ENCODE measurements at regions not wholly inside any gene's neighbourhood (a gene's known extent, or its start where the extent isn't known, plus 50 kb on each side); places are given as distances from the start of the nearest gene placed in this dataset.
"Not testable (repeated sequence)": the region's sequence is repeated elsewhere in the genome, so short reads cannot be mapped to it uniquely, and the experiment has no call there.

DNA sequence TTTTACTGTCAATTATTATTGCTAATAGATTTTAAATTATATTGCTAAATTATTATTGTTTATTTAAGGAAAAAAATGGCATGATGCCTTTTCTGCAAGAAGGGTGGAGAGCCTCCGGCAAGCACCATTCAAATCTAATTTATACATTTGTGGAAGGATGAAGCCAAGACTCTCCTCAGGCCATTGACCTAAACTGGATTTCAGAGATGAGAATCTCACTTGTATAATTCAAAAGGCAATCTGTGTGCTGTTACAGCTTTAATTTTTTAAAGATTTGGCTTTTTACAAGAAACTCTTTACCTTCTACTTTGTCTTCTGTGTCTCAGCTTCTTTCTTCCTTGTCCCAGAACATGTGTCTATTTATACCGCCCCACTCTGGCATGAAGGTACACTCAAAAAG, 722.5 kb downstream of the ETS1 start:
- no peak for DNase-seq (ENCODE audit: low spot score)

DNA sequence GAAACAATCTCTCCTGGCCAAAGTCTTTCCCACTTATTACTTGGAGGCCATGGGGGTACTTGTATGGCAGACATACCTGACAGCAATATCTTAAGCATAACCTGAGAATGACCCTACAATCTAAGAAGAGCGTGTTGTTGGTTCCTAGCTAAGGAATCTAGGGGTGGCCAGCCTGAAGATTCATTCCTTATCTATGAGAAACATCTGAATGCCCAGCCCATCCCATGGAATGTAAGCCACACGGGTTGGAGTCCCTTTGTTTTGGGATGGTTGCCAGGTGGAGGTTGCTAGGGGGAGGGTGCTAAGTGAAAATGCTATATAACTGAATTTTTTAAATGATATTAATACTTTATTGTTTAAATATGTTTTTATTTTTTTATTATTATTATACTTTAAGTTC, 725.0 kb downstream of the ETS1 start:
- no peak for DNase-seq (ENCODE audit: low spot score)

DNA sequence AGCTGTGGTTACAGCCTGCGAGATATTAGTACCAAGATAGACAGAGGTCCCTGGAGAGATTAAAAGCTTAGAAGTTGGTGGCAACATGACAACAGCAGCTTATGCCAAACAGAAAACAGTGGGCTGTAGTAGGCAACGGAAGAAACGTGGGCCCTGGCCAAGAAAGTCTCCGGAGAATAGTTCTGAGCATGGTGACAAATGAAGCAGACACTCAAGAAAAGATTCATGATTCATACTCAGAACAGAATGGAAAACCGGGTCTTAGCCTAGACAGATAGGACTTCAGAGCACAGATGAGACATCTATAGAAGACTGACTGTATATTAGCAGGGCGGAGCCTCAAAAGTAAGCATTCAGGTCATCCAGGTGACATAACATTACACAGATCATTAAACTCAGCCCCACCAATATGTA, 727.4 kb downstream of the ETS1 start:
- DNase-seq (ENCODE audit: low spot score) = no peak

DNA sequence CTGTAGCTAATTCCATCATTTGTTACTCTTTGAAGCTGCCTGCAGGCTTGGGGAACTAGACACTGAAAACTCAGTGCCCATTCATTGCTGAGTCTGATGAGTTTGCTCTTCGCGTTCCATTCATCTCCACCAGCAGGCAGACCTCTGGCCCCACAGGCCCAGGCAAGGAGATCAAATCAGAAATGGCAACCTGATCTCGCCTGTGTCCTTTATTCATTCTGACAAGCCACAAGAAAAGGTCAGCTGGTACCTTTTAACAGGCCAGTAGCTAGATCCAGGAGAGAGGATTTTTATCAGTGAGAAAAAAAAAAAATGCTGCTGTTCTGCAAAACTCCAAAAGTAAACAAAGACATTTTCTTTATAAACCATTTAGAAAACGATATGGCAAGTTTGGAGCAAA, 742.5 kb downstream of the ETS1 start:
- peak; percentile 5 for DNase-seq (ENCODE audit: low spot score)

DNA sequence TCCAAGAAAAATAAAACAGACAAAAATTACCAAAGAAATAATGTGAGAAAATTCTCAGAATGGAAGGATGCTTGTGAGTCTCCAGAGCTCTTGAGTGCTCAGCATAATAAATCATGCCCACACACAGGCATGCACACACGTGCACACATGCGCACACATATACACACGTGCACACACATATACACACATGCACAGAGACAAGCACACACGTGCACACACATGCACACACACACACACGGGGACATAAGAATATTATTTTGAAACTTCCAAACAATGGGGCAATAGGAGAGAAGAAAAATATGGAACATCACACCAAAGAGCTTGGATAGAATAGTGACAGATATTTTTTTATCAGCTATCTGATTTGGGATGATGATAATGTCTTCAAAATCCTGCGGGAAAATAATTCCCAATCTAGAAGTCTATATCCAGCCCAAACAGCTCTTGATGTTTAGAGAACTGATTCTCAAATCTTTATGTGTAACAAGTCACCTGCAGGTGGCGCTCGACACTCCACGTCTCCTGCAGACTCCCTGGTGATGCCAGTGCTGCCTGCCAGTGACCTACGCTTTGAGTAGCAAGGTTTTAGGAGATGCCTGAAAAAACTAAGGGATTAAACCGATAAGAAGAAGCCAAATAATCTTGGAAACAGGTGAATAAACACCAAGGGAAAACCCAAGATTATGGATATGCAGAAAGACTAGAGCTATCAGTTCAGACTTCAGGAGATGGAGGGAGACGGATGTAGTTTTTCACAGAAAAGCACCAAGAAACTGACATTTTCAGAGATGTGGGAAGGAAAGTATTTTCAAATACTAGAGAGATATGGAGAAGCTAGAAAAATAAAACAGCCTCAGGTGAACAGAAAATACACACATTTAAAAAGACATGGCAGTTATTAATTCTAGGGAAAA, 743.6 kb downstream of the ETS1 start:
- DNase-seq (ENCODE audit: low spot score) = peak; percentile 88

DNA sequence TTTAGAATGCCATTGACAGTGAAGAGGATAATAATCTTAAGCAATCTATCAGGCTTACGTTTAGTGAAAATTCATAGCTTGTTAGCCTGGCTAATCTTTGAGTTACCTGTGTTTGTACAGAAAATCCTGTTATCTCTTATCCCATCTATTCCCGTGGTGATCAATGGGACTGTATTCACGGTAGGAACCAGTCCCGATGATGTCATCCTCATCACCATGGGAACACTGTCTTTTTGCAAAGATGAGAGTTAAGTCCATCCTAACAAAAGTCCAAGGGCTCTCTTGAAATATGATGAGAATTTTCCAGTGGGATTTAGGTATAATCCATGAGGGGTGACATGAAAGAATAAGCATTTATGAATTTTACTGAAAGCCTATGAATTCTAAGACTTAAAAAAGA, 762.2 kb downstream of the ETS1 start:
- no peak for DNase-seq (ENCODE audit: low spot score)

DNA sequence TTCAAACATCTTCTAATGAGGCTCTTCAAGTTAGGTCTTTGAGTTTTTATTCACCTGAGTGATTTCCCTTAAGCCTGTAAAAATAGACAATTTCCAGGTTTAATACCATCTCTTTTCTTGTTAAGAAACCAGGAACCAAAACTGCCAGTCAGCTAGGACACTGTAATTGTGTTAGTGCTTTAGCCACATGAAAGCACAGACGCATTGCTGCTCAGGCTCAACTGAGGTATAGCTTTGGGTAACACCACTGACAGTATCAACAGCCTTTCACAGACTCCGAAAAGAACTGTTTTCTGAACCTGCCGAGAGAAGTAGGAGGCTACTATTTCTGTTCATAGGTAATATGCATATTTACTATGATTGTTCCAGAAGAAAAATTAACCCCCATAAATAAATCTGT, 768.7 kb downstream of the ETS1 start:
- no peak for DNase-seq (ENCODE audit: low spot score)

DNA sequence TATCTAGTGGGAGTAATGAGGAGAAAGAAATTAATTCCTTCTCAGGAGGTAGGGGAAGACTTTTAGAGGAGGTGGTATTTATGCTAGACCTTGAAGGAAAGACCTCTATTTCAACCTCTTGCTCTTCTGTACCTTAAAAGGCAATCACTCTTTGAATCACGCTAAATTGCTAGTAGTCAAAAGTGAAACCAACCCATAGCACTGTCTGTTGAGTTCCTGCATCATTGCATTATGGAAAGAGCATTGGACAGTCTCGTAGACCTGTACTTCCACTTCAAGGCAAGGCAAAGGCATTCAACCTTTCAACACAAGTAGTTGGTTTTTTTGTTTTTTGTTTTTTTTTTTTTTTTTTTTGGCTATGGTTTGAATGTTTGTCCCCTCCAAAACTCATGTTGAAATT, 770.4 kb downstream of the ETS1 start:
- DNase-seq (ENCODE audit: low spot score) = no peak

DNA sequence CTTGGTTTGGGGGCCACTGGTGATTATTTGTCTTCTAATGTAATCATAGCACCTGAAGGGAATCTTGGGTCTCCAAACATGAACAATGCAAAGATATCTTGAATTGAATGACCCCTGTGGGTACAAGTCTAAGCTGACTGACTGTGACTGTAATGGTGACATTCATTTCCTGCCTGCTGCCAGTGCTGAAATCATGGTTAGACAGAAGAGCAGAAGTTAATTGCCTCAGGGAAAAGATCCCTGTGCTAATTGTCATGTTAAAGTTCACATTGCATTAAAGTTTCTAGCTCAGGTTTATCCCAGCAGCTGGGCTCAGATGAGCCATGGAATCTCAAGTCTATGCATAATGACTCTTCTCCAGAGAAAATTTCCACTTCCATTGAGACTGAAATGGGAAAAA, 772.0 kb downstream of the ETS1 start:
- DNase-seq (ENCODE audit: low spot score) = no peak

DNA sequence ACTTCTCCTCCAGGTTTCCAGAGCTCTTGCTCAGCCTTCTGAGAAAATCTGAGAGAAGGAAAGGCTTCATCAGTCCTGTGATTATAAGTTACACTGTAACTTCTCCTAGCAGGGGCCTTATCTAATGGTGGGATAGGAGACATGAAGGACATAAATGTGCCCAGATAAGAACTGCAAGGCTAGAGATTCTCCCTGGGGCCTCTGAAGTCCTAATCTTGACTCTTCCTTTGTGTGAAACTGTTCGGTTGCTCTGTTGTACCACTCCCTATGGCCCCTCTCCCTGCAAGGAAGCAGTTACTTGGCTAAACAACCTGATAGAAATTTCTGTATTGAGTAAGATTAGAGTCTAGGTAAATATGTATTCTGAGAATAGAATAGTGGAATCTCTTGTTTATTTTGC, 780.9 kb downstream of the ETS1 start:
- DNase-seq (ENCODE audit: low spot score) = no peak

DNA sequence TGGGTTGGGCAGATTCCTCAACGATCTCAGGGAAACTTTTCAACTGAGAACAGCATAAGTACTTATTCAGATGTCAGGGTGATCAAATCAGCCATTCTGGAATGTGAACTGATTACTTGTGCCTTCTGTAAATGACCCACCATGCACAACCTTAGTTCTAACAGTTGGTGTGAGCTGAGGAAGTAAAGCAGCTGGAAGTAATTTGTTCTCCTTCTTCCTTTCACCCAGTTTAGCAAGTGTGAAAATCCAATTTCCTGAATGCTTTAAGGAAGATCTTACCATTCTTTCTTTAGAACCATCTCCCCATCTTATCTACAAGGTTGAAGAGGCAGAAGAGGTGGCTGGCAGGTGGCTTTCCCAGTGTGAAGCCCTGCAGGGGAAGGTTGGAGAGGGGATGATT, 781.6 kb downstream of the ETS1 start:
- DNase-seq (ENCODE audit: low spot score) = no peak

DNA sequence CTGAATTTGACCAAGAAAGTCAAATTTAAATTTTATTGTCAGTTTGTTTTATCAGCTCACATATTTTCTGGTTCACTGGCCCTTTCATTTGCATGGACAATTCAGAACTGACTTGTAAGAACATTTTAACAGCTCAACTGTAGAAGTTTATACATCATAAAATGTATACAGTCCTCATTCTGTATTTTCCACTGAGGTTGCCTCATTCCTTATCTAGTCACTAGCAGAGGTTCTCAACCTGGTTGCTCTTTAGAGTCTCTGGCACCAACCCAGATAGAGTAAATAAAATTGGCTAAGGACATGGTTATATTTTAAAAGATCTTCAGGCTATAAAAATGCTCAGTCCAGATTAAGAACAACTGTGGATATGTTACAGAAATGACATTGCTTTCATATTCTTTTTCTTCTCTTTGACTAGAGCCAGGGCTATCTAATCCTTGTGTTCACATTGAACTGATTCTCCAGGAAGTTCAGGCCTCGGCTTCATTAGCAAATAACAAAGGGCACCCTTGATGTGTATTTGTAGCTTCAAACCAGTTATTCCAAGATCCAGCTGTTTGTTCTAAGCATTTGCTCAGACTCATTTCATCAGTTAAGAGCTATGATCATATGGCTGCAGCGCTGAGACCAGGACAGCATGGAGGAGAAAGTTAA, 782.5 kb downstream of the ETS1 start:
- DNase-seq (ENCODE audit: low spot score) = no peak

DNA sequence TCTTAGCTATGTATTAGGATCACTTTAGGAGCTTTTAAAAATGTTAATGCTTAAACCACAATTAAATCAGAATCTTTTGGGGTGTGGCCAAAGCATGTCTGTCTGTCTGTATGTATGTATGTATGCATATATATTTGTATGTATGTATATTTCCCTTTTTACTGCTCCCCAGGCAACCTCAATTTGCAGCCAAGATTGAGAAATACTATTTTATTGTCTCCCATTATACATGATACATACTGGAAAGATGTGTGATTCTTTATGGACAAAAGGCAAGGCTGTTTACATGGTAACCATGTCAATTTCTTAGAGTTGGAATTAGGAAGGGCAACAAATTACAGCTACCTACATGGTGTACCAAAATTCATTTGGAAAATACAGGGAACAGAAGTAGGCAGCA, 783.6 kb downstream of the ETS1 start:
- DNase-seq (ENCODE audit: low spot score) = no peak

DNA sequence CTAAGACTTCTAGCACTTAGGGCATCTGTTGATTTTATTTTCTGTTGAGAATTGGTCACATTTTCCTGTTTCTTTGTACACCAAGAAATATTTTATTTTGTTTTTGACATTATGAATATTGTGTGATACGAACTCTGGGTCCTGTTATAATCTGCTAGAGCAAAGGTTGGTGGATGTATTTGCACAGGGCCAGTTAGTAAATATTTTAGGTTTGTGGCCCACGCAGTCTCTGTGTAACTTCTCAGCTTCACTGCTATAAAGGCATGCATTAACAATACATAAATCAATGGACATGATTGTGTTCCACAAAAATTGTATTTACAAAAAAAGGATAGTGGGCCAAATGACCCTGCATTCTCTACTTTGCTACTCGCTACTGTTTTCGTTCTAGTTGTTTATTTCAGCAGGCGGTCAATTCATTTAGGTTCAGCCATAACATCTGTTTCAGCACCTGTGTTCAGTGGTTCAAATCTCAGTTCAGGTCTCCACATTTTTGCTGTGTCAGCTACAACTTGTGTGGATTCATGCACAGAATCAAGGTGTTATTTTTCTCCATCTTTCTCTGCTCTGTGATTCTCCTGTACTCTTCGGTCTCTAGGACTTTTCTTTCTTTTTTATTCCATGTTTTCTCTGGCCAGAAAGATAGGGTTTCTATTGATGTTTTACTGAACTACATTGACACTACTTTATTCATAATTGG, 786.2 kb downstream of the ETS1 start:
- no peak for DNase-seq (ENCODE audit: low spot score)

DNA sequence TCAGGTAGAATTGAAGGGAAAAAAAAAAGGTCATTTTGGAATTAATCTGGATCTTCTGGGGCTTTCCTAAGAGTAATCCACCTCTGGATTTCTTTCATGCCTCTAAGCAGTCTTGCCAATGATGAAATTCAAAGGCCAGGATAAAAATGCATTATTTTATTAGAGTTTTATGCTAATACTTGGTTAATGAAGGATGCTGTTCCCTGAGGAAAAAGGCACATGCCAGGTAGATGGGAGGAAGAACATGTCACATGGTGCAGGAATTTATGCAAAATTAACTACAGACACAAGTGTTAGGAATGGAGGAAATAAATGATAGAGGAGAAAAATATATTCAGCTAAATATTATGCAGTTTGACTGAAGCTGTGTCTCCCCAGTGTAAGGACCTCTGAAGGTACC, 792.0 kb downstream of the ETS1 start:
- no peak for DNase-seq (ENCODE audit: low spot score)

DNA sequence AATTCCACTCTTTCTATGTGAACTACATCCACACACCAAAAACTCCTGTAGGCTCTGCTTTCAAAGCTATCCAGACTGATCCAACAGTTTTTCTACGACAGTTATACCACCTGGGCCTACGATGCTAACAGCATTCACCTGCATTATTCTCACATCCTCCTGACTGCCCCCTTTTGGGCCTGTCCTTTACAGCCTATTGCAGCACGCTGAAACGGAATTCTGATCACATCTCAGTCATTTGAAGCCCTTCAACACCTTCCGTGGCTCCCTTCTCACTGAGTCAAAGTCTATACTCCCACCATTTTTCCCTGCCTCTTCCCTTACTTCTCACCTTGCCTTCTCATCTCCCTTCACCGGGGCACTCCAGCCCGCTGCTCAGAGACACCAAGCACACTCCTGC, 791.3 kb upstream of the KIRREL3 start:
- DNase-seq (ENCODE audit: low spot score) = no peak

DNA sequence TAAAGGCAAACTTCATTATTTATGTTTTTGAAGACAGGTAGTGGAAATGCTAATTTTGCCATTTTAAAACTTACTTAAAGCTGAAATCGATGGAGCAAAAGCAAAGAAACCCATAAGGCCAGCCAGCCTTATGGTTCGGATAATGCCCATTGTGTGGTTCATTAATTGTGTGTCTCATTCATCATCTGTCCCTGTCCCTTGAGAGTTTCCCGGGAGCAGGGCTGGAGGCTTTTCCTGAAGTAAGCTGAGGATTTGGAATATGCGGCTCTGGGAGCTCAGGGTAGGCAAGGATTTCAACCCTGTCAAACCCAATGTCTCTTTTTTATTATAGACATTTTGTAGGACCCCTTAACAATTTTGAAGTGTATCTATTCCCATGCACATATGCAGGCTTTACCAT, 790.0 kb upstream of the KIRREL3 start:
- DNase-seq (ENCODE audit: low spot score) = no peak

DNA sequence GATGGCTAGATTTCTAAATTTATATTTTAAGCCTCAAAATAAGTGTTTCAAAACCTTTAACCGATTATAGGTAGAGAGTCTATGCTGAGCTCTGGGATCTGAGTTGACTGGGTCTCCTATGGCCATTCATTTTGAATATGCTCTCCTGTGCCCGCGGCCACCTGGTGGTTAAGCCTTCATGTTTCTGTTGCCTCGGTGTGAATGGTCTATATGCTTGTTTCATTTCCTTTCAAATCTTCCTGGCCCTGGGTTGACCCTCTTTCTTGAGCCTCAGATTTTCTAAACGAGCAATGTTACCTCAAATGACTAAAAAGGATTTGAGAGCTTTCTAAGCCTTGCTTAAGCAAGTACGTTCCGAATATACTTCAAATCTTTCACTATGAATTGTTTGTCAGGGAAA, 789.4 kb upstream of the KIRREL3 start:
- DNase-seq (ENCODE audit: low spot score) = no peak

DNA sequence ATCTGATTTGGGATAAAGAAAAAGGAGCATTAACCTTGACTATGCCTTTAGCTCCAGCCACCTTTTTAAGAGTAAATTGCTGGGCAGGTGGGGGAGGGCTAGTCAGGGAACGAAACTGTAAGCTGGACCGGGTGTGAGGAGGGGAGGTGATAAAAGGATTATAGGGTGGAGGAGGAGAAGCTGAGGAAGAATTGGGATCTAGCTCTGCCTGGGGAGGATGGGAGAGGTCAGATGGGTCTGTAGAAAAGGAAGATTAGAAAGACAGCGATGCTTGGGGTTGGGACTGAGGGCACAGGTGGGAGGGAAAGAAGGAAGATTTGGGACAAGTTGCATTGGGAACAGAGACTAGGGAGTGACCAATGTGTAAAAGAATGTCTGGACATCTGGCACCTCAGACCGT, 772.4 kb upstream of the KIRREL3 start:
- DNase-seq (ENCODE audit: low spot score) = not testable (repeated sequence)

DNA sequence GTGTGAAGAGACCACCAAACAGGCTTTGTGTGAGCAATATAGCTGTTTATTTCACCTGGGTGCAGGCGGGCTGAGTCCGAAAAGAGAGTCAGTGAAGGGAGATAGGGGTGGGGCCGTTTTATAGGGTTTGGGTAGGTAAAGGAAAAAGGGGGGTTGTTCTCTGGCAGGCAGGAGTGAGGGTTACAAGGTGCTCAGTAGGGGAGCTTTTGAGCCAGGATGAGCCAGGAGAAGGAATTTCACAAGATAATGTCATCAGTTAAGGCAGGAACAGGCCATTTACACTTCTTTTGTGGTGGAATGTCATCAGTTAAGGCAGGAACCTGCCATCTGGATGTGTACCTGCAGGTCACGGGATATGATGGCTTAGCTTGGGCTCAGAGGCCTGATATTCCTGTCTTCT, 768.4 kb upstream of the KIRREL3 start:
- not testable (repeated sequence) for DNase-seq (ENCODE audit: low spot score)

DNA sequence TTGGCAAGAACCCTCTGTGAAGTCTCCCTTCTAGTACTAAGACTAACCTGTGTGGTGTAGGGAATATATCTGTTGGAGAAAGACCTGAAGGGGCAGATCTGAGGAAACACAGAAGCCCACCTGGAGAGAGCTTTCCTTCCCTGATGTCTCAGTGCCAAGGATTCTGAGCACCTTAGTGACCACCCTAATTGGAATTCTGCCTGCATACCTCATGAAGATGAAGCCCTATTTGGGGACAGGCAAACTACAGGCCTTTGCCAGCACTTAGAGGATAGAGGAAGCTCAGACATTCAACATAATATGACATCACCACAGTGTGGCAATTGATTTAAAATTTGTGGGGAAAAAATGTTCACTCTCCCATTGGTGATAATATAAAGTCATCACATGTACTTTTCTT, 766.2 kb upstream of the KIRREL3 start:
- DNase-seq (ENCODE audit: low spot score) = no peak

DNA sequence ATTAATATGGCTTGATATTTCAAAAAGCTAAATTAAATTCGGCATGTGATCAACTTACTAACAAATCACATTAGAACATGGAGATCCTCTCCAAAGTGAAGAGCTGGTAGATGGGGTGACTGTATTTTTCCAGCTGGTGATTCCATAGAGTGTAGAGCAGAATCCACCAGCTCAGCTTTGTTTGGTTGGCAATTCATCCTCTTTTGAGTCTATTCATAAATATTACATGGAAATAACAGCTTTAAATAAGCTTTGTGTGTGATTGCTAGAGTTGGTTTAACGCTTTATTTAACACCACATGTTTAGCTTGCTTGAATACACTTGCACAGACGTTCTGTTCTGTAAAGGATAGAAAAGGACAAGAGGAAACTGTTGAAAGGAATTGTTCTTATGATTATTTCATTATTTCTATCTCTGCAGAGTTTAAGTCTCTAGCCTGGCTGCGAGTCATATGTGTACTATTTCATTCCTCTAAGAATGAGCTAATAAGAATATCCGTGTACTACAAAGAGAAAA, 738.3 kb upstream of the KIRREL3 start:
- peak; percentile 10 for DNase-seq (ENCODE audit: low spot score)

DNA sequence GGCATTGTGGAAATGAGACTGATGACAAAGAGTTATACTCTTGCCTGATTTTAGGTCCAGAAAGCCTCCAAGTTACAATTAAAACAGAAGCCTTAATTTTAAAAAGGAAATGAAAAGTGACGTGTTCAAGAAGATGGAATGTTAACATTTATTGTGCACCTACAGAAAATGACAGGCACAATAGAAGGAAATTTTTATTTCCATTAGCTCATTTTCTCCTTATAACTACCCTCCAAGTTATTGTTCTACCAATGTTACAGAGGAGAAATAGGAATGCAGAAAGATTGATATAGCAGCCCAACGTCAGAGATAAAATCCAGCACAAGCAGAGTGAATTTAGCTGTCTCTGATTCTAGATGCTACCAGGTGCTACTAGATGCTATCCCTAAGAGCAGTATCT, 736.9 kb upstream of the KIRREL3 start:
- no peak for DNase-seq (ENCODE audit: low spot score)
